SK-N-MC (cell line): ENCODE measurements at regions not wholly inside any gene's neighbourhood (a gene's known extent, or its start where the extent isn't known, plus 50 kb on each side); places are given as distances from the start of the nearest gene placed in this dataset.

ENCODE experiments used
- EZH2 ChIP-seq: fragments of 200-600 bp; sonication (generic); IDR thresholded peaks from one replicate; pipeline ENCODE4 v1.6.1; 2017; ENCODE audit warnings: antibody characterized with exemption
- FOXP2 ChIP-seq: optimal IDR thresholded peaks from 2 replicates; pipeline ENCODE3; 2011; ENCODE audit warnings: mild to moderate bottlenecking, moderate library complexity; ENCODE audit not compliant: insufficient read depth; ENCODE audit errors: extremely low read length, control extremely low read depth
- POLR2AphosphoS5 ChIP-seq: IDR thresholded peaks from 2 replicates; pipeline ENCODE4 v1.6.1; 2012; ENCODE audit warnings: mild to moderate bottlenecking, low read depth, low read length, borderline replicate concordance

DNA sequence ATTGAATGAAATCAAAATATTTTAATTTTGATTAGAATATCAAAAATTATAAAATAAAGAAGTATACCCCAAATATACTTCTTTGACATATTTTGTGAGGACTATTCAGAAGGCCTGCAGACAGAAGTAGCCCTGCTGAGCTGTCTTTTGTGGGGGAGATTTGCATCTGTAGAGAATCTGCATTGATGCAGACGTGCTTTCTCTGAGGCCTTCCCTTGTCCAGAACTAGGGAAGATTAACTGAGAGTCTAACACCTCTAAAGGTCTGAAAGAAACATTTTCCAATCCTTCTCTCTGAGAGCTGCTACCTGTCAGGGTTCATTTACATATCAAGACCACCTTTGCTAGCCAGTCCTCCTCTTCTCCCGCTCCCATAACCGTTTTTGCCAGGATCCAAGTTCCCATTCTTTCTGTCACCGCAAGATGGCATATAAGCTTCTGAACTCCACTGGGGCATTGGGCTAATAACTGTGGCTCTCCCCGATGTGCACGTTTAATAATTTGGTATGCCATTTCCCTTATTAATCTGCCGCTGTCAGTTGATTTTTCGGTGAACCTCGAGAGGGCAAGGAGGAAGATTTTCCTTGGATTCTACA is 510.4 kb upstream of the CNTNAP5 start:
- TF ChIP-seq POLR2AphosphoS5 (no peak), EZH2 (no peak), FOXP2 (no peak)
